Astrocyte of the hippocampus (primary cell): ENCODE measurements at regions not wholly inside any gene's neighbourhood (a gene's known extent, or its start where the extent isn't known, plus 50 kb on each side); places are given as distances from the start of the nearest gene placed in this dataset.
A peak's percentile ranks its signal among the peaks of the same experiment; 100 is the strongest.
"Not testable (repeated sequence)": the region's sequence is repeated elsewhere in the genome, so short reads cannot be mapped to it uniquely, and the experiment has no call there.

Experiments used
- DNase-seq: peaks from one replicate; pipeline ENCODE4 v3.0.0; 2011; ENCODE audit warnings: low read depth, low spot score

- DNase-seq, result no peak
These were observed 106.5 kb downstream of the KLF13 start for GRCh38 chr15:31433091-31433490.

GRCh38 chr15:31433574-31433973 is 106.9 kb downstream of the KLF13 start:
- no peak for DNase-seq

GRCh38 chr15:31434275-31434587 is 107.6 kb downstream of the KLF13 start:
- DNase-seq, result no peak

GRCh38 chr15:31434588-31435260 is 108.1 kb downstream of the KLF13 start:
- peak; percentile 56 for DNase-seq

GRCh38 chr15:31435261-31435911 is 108.8 kb downstream of the KLF13 start:
- peak; percentile 56 for DNase-seq

GRCh38 chr15:31435912-31436628 is 109.4 kb downstream of the KLF13 start:
- DNase-seq, result no peak

- no peak for DNase-seq
These were observed 111.1 kb downstream of the KLF13 start for GRCh38 chr15:31437686-31438085.

- no peak for DNase-seq
These were observed 112.1 kb downstream of the KLF13 start for GRCh38 chr15:31438601-31439265.

GRCh38 chr15:31439328-31439727 is 112.7 kb downstream of the KLF13 start:
- peak; percentile 15 for DNase-seq

- DNase-seq, result not testable (repeated sequence)
These were observed 113.6 kb downstream of the KLF13 start for GRCh38 chr15:31440216-31440615.

GRCh38 chr15:31440754-31441311 is 114.2 kb downstream of the KLF13 start:
- peak; percentile 62 for DNase-seq

- DNase-seq, result no peak
These were observed 115.6 kb downstream of the KLF13 start for GRCh38 chr15:31442226-31442625.

GRCh38 chr15:31442699-31443111 is 116.1 kb downstream of the KLF13 start:
- DNase-seq, result peak; percentile 69

- DNase-seq, result no peak
These were observed 118.2 kb downstream of the KLF13 start for GRCh38 chr15:31444844-31445243.

- no peak for DNase-seq
These were observed 119.9 kb downstream of the KLF13 start for GRCh38 chr15:31446546-31446945.

- no peak for DNase-seq
These were observed 121.4 kb downstream of the KLF13 start for GRCh38 chr15:31447931-31448634.

- no peak for DNase-seq
These were observed 122.0 kb downstream of the KLF13 start for GRCh38 chr15:31448635-31448979.

GRCh38 chr15:31452595-31453557 is 126.2 kb downstream of the KLF13 start:
- no peak for DNase-seq

- DNase-seq, result no peak
These were observed 127.1 kb downstream of the KLF13 start for GRCh38 chr15:31453558-31454318.

GRCh38 chr15:31455499-31455898 is 128.9 kb downstream of the KLF13 start:
- DNase-seq, result no peak
